ENCODE measurements at regions not wholly inside any gene's neighbourhood (a gene's known extent, or its start where the extent isn't known, plus 50 kb on each side); places are given as distances from the start of the nearest gene placed in this dataset.
"Not testable (repeated sequence)": the region's sequence is repeated elsewhere in the genome, so short reads cannot be mapped to it uniquely, and the experiment has no call there.

DNA sequence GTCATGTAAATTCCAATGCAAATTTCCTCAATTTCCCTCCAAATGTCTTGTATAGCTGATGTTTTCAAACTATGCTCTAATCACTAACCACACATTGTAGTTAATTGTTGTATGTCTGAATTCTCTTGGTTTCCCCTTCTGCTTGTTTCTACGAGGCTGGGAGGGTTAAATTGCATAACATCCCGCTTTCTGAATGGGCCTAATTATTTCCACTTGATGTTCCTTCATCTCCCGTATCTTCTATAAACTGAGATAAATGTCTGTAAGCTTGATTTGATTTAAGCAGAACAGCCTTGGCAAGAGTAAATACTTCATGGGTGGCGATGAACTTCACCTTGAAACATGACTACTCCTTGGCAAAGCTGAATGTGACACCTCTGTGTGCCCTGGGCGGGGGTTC, 72.2 kb downstream of the SERINC2 start:
- Histone ChIP-seq H3K27ac (no peak overlapping the region), H3K9me3 (no peaks in the 10 kb centered on the region), H3K4me3 (replicated peaks in 1 of 3) (no peak overlapping the region), H3K36me3 (no peaks in the 10 kb centered on the region), H3K4me1 (no peaks in the 10 kb centered on the region), H3K27me3 (no peaks in the 10 kb centered on the region)
- intact Hi-C loops (cut with DNase I): no loop called here
- TF ChIP-seq POLR2A (IDR thresholded peaks at IDR 0.05): no peak
- TF ChIP-seq, protein P1, sequence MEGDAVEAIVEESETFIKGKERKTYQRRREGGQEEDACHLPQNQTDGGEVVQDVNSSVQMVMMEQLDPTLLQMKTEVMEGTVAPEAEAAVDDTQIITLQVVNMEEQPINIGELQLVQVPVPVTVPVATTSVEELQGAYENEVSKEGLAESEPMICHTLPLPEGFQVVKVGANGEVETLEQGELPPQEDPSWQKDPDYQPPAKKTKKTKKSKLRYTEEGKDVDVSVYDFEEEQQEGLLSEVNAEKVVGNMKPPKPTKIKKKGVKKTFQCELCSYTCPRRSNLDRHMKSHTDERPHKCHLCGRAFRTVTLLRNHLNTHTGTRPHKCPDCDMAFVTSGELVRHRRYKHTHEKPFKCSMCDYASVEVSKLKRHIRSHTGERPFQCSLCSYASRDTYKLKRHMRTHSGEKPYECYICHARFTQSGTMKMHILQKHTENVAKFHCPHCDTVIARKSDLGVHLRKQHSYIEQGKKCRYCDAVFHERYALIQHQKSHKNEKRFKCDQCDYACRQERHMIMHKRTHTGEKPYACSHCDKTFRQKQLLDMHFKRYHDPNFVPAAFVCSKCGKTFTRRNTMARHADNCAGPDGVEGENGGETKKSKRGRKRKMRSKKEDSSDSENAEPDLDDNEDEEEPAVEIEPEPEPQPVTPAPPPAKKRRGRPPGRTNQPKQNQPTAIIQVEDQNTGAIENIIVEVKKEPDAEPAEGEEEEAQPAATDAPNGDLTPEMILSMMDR (IDR thresholded peaks at IDR 0.05): no peak
- WGBS, 2 donors: 60 to 68% methylated on average over 5 of the region's 5 CpGs
- no peak for DNase-seq

DNA sequence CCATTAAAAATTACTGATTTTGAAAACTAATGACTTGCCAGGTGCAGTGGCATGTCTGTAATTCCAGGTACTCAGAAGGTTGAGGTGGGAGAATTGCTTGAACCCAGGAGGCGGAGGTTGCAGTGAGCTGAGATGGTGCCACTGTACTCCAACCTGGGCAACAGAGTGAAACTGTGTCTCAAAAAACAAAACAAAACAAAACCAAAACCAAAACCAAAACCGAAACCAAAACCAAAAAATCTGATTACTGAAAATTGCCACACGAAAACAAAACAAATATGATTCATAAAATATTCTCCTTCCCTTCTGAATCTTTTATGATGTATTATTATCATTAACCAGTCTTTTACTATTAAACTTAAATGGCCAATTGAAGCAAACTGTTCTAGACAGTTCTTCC, 74.1 kb downstream of the SERINC2 start:
- intact Hi-C loops (cut with DNase I): no loop called here
- Histone ChIP-seq H3K4me3 (replicated peaks in 1 of 3) (no peak overlapping the region), H3K9me3 (no peaks in the 10 kb centered on the region), H3K36me3 (no peaks in the 10 kb centered on the region), H3K4me1 (no peaks in the 10 kb centered on the region), H3K27me3 (no peaks in the 10 kb centered on the region), H3K27ac (no peak overlapping the region)
- TF ChIP-seq POLR2A (IDR thresholded peaks at IDR 0.05): no peak
- TF ChIP-seq, protein P1 (IDR thresholded peaks at IDR 0.05): no peak
- 83 to 87% methylated on average over 3 of the region's 3 CpGs for WGBS, 2 donors
- DNase-seq: no peak

DNA sequence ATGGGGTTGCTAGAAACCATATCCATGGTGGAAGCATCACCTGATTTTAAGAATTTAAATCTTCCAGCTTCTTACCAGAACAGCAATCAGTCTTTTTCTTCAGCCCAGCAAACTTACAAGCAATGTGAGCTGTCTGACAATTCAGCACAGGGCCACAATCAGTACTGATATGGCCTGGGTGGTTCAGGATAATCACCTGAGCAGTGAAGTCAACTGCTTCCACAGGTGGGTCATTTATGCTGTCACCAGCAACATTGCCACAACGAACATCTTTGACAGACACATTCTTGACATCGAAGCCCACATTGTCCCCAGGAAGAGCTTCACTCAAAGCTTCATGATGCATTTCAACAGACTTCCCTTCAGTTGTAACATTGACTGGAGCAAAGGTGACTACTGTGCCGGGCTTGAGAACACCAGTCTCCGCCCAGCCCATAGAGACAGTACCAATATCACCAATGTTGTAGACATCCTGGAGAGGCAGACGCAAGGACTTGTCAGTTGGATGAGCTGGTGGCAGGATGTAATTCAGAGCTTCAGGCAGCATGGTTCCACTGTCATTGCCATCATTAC, 74.8 kb downstream of the SERINC2 start:
- intact Hi-C loops (cut with DNase I): no loop called here
- DNase-seq: no peak
- 83 to 87% methylated on average over 5 of the region's 5 CpGs for WGBS, 2 donors
- Histone ChIP-seq H3K4me1 (no peaks in the 10 kb centered on the region), H3K36me3 (no peaks in the 10 kb centered on the region), H3K9me3 (no peaks in the 10 kb centered on the region), H3K27ac (no peak overlapping the region), H3K27me3 (no peaks in the 10 kb centered on the region), H3K4me3 (replicated peaks in 1 of 3) (no peak overlapping the region)
- TF ChIP-seq, protein P1 (IDR thresholded peaks at IDR 0.05): no peak
- no peak for TF ChIP-seq POLR2A (IDR thresholded peaks at IDR 0.05)

DNA sequence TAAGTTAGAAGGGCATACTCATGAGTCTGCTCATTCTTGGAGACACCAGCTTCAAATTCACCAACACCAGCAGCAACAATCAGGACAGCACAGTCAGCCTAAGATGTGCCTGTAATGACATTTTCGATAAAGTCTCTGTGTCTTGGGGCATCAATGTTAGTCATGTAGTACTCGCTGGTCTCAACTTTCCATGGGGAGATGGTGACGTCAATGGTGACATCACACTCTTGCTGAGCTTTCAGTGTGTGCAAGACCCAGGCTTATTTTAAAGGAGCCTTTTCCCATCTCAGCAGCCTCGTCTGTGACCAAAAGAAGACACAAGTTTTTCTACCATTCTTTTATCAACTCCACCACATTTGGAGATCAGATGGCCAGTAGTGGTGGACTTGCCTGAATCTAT, 75.5 kb downstream of the SERINC2 start:
- no peak overlapping the region for H3K27ac ChIP-seq
- H3K9me3 ChIP-seq: no peaks in the 10 kb centered on the region
- DNase-seq: no peak
- intact Hi-C loops (cut with DNase I): no loop called here
- WGBS, 2 donors: 83 to 92% methylated on average over 4 of the region's 4 CpGs
- H3K36me3 ChIP-seq: no peaks in the 10 kb centered on the region
- TF ChIP-seq POLR2A (IDR thresholded peaks at IDR 0.05): no peak
- TF ChIP-seq, protein P1 (IDR thresholded peaks at IDR 0.05): no peak
- no peak overlapping the region for H3K4me3 ChIP-seq (replicated peaks in 1 of 3)
- no peaks in the 10 kb centered on the region for H3K4me1 ChIP-seq
- H3K27me3 ChIP-seq: no peaks in the 10 kb centered on the region

DNA sequence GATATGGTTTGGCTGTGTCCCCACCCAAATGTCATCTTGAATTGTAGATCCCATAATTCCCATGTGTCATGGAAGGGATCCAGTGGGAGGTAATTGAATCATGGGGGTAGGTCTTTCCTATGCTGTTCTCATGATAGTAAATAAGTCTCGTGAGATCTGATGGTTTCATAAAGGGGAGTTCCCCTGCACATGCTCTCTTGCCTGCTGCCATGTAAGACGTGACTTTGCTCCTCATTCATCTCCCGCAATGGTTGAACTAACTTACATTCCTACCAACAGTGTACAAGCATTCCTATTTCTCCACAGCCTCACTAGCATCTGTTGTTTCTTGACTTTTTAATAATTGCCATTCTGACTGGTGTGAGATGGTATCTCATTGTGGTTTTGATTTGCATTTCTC, 76.6 kb downstream of the SERINC2 start:
- not testable (repeated sequence) for DNase-seq
- WGBS, 2 donors: 86 to 91% methylated on average over 3 of the region's 3 CpGs

DNA sequence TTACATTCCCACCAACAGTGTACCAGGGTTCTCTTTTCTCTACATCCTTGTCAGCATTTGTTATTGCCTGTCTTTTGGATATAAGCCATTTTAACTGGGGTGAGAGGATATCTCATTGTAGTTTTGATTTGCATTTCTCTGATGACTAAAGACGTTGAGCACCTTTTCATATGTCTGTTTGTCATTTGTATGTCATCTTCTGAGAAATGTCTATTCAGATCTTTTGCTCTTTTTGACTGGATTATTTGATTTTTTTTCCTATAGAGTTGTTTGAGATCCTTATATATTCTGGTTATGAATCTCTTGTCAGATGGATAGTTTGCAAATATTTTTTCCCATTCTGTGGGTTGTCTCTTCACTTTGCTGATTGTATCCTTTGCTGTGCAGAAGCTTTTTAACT, 77.6 kb downstream of the SERINC2 start:
- intact Hi-C loops (cut with DNase I); H3K4me1 ChIP-seq; H3K36me3 ChIP-seq; H3K27me3 ChIP-seq; H3K4me3 ChIP-seq (replicated peaks in 1 of 3); H3K27ac ChIP-seq; DNase-seq; H3K9me3 ChIP-seq: not testable (repeated sequence)
- 70 to 74% methylated on average over 1 of the region's 1 CpG for WGBS, 2 donors

More for the DNA sequence above, 76.6 kb downstream of the SERINC2 start:
- H3K4me3 ChIP-seq (replicated peaks in 1 of 3); H3K27me3 ChIP-seq; H3K4me1 ChIP-seq; intact Hi-C loops (cut with DNase I); H3K27ac ChIP-seq; H3K36me3 ChIP-seq; H3K9me3 ChIP-seq: not testable (repeated sequence)

DNA sequence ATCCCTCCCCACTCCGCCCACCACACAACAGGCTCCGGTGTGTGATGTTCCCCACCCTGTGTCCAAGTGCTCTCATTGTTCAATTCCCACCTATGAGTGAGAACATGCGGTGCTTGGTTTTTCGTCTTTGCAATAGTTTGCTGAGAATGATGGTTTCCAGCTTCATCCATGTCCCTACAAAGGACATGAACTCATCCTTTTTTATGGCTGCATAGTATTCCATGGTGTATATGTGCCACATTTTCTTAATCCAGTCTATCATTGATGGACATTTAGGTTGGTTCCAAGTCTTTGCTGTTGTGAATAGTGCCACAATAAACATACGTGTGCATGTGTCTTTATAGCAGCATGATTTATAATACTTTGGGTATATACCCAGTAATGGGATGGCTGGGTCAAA, 81.0 kb upstream of the TINAGL1 start:
- H3K9me3 ChIP-seq; H3K4me1 ChIP-seq; H3K36me3 ChIP-seq; H3K27me3 ChIP-seq; DNase-seq; H3K4me3 ChIP-seq (replicated peaks in 1 of 3); intact Hi-C loops (cut with DNase I); H3K27ac ChIP-seq: not testable (repeated sequence)
- 93 to 96% methylated on average over 5 of the region's 5 CpGs for WGBS, 2 donors

DNA sequence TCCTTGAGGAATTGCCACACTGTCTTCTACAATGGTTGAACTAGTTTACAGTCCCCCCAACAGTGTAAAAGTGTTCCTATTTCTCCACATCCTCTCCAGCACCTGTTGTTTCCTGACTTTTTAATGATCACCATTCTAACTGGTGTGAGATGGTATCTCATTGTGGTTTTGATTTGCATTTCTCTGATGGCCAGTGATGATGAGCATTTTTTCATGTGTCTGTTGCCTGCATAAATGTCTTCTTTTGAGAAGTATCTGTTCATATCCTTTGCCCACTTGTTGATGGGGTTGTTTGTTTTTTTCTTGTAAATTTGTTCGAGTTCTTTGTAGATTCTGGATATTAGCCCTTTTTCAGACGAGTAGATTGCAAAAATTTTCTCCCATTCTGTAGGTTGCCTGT, 80.5 kb upstream of the TINAGL1 start:
- H3K9me3 ChIP-seq; DNase-seq; H3K27me3 ChIP-seq; intact Hi-C loops (cut with DNase I); H3K36me3 ChIP-seq; H3K4me1 ChIP-seq; H3K4me3 ChIP-seq (replicated peaks in 1 of 3); H3K27ac ChIP-seq: not testable (repeated sequence)
- WGBS, 2 donors: 76 to 83% methylated on average over 2 of the region's 2 CpGs

Measured in thyroid gland (tissue), 4 donors.